Nephron (organoid): ENCODE measurements at regions not wholly inside any gene's neighbourhood (a gene's known extent, or its start where the extent isn't known, plus 50 kb on each side); places are given as distances from the start of the nearest gene placed in this dataset.

ENCODE experiments used
- H3K27ac Mint-ChIP-seq, 3 experiments: 2 replicates each; pipeline ENCODE4 v1.8.0; 2020; ENCODE audit warnings: mixed read lengths in 3 of 3, mild to moderate bottlenecking in 2 of 3, moderate library complexity in 1 of 3
- H3K27me3 Mint-ChIP-seq: 2 replicates; pipeline ENCODE4 v1.8.0; 2021; ENCODE audit warnings: low read depth, mild to moderate bottlenecking, moderate library complexity, mixed read lengths
- H3K36me3 Mint-ChIP-seq: 2 replicates; pipeline ENCODE4 v1.8.0; 2020; ENCODE audit warnings: low read depth, mixed read lengths
- H3K4me1 Mint-ChIP-seq: 2 replicates; pipeline ENCODE4 v1.8.0; 2020; ENCODE audit warnings: mixed read lengths
- H3K4me3 Mint-ChIP-seq, 3 experiments: 2 replicates each; pipeline ENCODE4 v1.8.0; 2020; ENCODE audit warnings: mild to moderate bottlenecking in 3 of 3, mixed read lengths in 3 of 3, moderate library complexity in 2 of 3
- H3K9me3 Mint-ChIP-seq: 2 replicates; pipeline ENCODE4 v1.8.0; 2020; ENCODE audit warnings: mixed read lengths
- CTCF ChIP-seq, 3 experiments: fragments of 200-600 bp; sonication (generic); IDR thresholded peaks; one replicate each; pipeline ENCODE4 v1.5.0; 2021; ENCODE audit warnings: antibody characterized with exemption in 3 of 3; ENCODE audit not compliant: unreplicated experiment in 3 of 3

GRCh38 chr21:20418353-20418752, 579.9 kb upstream of the NCAM2 start:
- no peaks in the 10 kb centered on the region for H3K27me3 Mint-ChIP-seq
- no peaks in the 10 kb centered on the region for H3K9me3 Mint-ChIP-seq
- H3K27ac Mint-ChIP-seq, result no peak overlapping the region
- H3K36me3 Mint-ChIP-seq, result no peaks in the 10 kb centered on the region
- H3K4me3 Mint-ChIP-seq, result no peak overlapping the region
- no peaks in the 10 kb centered on the region for H3K4me1 Mint-ChIP-seq
- no peak for TF ChIP-seq CTCF (IDR thresholded peaks at IDR 0.05; ENCODE audit: unreplicated experiment in 3 of 3)

GRCh38 chr21:20419772-20420171, 578.4 kb upstream of the NCAM2 start:
- H3K4me1 Mint-ChIP-seq, result no peaks in the 10 kb centered on the region
- no peak overlapping the region for H3K27ac Mint-ChIP-seq
- no peaks in the 10 kb centered on the region for H3K36me3 Mint-ChIP-seq
- H3K27me3 Mint-ChIP-seq, result no peaks in the 10 kb centered on the region
- H3K9me3 Mint-ChIP-seq, result no peaks in the 10 kb centered on the region
- TF ChIP-seq CTCF (IDR thresholded peaks at IDR 0.05; ENCODE audit: unreplicated experiment in 3 of 3), result no peak
- no peak overlapping the region for H3K4me3 Mint-ChIP-seq

GRCh38 chr21:20424943-20425342, 573.3 kb upstream of the NCAM2 start:
- H3K27me3 Mint-ChIP-seq, result peaks cover 3% of the 10 kb centered on the region
- TF ChIP-seq CTCF (IDR thresholded peaks at IDR 0.05; ENCODE audit: unreplicated experiment in 3 of 3), result no peak
- no peaks in the 10 kb centered on the region for H3K4me1 Mint-ChIP-seq
- no peak overlapping the region for H3K27ac Mint-ChIP-seq
- H3K36me3 Mint-ChIP-seq, result no peaks in the 10 kb centered on the region
- H3K9me3 Mint-ChIP-seq, result peaks cover 2% of the 10 kb centered on the region
- H3K4me3 Mint-ChIP-seq, result no peak overlapping the region

GRCh38 chr21:20425856-20426255, 572.4 kb upstream of the NCAM2 start:
- Mint-ChIP-seq H3K27me3 (peaks cover 3% of the 10 kb centered on the region), H3K4me3 (no peak overlapping the region), H3K27ac (no peak overlapping the region), H3K4me1 (no peaks in the 10 kb centered on the region), H3K36me3 (no peaks in the 10 kb centered on the region), H3K9me3 (peaks cover 2% of the 10 kb centered on the region)
- TF ChIP-seq CTCF (IDR thresholded peaks at IDR 0.05; ENCODE audit: unreplicated experiment in 3 of 3), result no peak

- no peaks in the 10 kb centered on the region for H3K27me3 Mint-ChIP-seq
- no peak overlapping the region for H3K27ac Mint-ChIP-seq
- no peak for TF ChIP-seq CTCF (IDR thresholded peaks at IDR 0.05; ENCODE audit: unreplicated experiment in 3 of 3)
- no peak overlapping the region for H3K4me3 Mint-ChIP-seq
- no peaks in the 10 kb centered on the region for H3K9me3 Mint-ChIP-seq
- H3K36me3 Mint-ChIP-seq, result no peaks in the 10 kb centered on the region
- no peaks in the 10 kb centered on the region for H3K4me1 Mint-ChIP-seq
These were observed 557.9 kb upstream of the NCAM2 start for GRCh38 chr21:20440338-20440737.

GRCh38 chr21:20443558-20444155, 554.6 kb upstream of the NCAM2 start:
- Mint-ChIP-seq H3K9me3 (no peaks in the 10 kb centered on the region), H3K4me1 (no peaks in the 10 kb centered on the region), H3K4me3 (no peak overlapping the region), H3K27ac (no peak overlapping the region), H3K27me3 (no peaks in the 10 kb centered on the region), H3K36me3 (no peaks in the 10 kb centered on the region)
- TF ChIP-seq CTCF (IDR thresholded peaks at IDR 0.05; ENCODE audit: unreplicated experiment in 3 of 3), result peak; percentile 53 to 68 (median 67)
